ENCODE measurements at regions not wholly inside any gene's neighbourhood (a gene's known extent, or its start where the extent isn't known, plus 50 kb on each side); places are given as distances from the start of the nearest gene placed in this dataset.

DNA sequence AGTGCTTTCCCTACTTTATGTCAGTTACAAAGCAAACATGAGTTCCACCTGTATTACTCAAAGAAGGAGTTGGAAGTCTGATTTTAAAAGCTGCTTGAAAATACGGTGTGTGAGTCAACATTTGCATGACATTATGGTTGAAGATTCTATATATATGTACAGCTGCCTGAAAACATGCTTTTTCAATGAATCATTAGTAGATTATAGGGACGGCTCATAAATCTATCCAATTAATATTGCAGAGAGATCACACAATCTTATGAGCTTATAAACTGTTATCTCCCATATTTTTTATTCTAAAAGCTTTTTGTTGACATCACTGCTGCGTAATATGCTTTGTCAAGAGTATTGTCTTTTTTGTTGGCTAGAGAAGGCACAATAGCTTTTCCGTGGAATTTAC, 873.8 kb downstream of the SLITRK6 start:
- no peak for TF ChIP-seq POLR2A (IDR thresholded peaks at IDR 0.05)
- TF ChIP-seq, protein P1, sequence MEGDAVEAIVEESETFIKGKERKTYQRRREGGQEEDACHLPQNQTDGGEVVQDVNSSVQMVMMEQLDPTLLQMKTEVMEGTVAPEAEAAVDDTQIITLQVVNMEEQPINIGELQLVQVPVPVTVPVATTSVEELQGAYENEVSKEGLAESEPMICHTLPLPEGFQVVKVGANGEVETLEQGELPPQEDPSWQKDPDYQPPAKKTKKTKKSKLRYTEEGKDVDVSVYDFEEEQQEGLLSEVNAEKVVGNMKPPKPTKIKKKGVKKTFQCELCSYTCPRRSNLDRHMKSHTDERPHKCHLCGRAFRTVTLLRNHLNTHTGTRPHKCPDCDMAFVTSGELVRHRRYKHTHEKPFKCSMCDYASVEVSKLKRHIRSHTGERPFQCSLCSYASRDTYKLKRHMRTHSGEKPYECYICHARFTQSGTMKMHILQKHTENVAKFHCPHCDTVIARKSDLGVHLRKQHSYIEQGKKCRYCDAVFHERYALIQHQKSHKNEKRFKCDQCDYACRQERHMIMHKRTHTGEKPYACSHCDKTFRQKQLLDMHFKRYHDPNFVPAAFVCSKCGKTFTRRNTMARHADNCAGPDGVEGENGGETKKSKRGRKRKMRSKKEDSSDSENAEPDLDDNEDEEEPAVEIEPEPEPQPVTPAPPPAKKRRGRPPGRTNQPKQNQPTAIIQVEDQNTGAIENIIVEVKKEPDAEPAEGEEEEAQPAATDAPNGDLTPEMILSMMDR (IDR thresholded peaks at IDR 0.05 in 4 of 5, conservative IDR thresholded peaks at IDR 0.05 in 1 of 5), result no peak
